ENCODE measurements at regions not wholly inside any gene's neighbourhood (a gene's known extent, or its start where the extent isn't known, plus 50 kb on each side); places are given as distances from the start of the nearest gene placed in this dataset.

- ATAC-seq = no peak
Measured at GRCh38 chr2:196318517-196319377, 147.4 kb upstream of the STK17B start.

- ATAC-seq = no peak
Measured at GRCh38 chr2:196322973-196323810, 151.8 kb upstream of the STK17B start.

- ATAC-seq = no peak
Measured at GRCh38 chr2:196324211-196324610, 152.8 kb upstream of the STK17B start.

- no peak for ATAC-seq
Measured at GRCh38 chr2:196328088-196328680, 156.8 kb upstream of the STK17B start.

DNA sequence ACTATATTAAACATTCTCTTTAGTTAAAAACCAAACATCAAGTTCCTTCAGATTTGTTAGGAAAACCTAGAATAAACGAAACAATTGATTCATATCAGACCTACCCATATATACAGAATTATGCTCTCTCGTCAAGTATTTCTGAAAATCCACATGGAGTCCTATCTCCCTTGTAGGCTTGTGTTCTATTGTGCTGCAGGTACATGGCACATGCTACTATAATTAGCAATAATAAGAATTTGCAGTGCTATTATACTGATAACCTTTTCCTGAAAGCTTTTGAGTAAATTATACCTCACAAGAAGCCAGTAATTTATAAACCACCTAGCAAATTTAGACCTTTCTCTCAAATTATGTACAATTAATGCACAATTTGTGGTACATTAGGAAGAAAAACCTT lies 158.6 kb upstream of the STK17B start:
- ATAC-seq = no peak

DNA sequence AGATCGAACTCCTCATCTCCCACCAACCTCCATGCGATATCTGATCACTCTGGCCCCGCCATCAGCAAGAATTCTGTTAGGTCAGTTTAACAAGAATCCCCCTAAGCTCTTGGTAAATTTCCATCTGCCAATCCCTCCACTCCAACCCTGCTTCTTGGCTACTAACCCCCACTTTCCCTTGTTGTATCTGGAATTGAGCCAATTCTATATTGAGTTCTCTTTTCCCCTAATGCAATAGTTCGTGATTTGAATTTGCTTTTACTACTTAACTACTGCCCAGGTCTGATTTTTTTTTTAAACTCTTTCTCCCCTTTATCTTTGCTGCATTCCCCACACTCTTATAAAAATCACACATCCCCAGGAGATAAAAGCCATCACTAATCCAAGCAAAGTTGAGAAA lies 159.3 kb upstream of the STK17B start:
- no peak for ATAC-seq

- ATAC-seq = no peak
Measured at GRCh38 chr2:196331143-196331542, 159.8 kb upstream of the STK17B start.

GRCh38 chr2:196331851-196332250 lies 160.5 kb upstream of the STK17B start:
- no peak for ATAC-seq

- ATAC-seq = peak; percentile 82 to 84
Measured at GRCh38 chr2:196333397-196333796, 162.0 kb upstream of the STK17B start.

DNA sequence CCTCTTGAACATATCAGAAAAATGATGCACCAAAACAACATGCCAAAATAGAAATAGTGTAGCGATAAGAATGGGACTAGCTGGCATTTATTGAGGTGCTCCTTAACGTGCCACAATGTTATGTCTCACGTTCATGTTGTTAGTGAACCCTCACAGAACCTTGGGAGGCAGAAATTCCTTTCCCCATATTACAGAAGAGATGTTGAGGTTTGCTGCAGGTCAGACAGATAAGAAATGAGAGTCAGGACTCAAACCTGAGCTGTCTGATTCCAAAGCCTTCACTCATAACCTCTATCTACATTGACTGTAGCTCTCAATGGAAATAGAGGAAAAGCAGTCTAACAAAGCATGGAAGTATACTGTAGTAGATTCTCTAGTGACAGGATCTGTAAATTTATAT lies 163.3 kb upstream of the STK17B start:
- ATAC-seq = no peak

DNA sequence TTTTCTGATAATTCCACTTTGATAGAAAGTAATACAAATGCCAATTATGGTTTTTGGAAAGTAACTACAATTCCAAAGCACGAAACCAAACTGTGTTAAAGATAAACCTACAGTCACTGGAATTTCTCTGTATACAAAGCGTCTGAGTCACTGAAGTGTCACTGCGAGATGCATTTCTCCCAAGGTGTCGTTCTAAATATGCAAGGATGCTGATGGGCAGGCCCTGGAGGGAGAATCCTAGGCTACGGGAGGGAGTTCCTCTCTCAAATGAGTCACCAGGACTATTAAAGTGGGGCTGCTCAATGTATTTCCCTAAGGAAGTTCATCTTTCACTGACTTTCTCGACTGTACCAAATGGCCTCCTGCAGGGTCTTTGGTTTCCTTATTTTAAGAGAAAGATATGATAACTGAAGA lies 163.8 kb upstream of the STK17B start:
- no peak for ATAC-seq

DNA sequence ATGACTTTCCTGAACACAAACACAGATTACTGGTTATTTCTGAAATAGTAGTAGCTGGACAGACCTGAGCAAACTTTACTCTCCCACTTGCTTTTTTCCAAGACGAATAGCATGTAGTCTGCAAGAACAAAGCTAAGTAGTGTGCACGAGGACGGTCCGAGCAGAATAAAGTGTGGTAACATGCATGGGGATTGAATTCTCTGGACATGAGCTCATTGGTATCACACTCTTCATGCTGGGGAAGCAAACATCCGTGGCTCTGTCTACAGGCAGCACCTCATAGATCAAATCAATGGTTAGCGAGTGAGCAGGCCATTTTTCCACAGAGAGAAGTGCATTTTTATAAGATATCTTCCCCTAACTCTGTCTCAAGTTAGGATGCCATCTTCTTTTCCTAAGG lies 164.8 kb upstream of the STK17B start:
- ATAC-seq = no peak

DNA sequence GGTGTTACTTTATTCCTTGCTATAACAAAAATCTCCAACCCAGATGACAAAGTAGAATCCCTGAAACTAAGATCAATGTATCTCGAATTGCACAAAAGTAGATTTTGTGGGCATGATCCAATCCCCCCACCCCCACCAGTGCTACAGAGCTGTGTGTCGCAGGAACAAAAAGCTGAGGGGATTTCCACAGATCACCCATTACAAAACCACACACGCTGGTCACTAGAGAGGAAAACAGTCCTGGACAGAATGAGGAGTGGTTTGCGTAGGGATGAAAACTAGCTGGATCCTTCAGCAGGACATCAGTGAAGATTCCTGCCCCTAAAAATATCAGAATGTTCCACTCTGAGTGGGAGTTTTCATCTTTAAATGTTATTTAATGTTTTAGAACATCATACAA lies 165.3 kb upstream of the STK17B start:
- ATAC-seq = no peak

- ATAC-seq = peak in 1 of 2 donors; percentile 27
Measured at GRCh38 chr2:196337208-196337953, 166.0 kb upstream of the STK17B start.

GRCh38 chr2:196338440-196338839 lies 167.1 kb upstream of the STK17B start:
- no peak for ATAC-seq

DNA sequence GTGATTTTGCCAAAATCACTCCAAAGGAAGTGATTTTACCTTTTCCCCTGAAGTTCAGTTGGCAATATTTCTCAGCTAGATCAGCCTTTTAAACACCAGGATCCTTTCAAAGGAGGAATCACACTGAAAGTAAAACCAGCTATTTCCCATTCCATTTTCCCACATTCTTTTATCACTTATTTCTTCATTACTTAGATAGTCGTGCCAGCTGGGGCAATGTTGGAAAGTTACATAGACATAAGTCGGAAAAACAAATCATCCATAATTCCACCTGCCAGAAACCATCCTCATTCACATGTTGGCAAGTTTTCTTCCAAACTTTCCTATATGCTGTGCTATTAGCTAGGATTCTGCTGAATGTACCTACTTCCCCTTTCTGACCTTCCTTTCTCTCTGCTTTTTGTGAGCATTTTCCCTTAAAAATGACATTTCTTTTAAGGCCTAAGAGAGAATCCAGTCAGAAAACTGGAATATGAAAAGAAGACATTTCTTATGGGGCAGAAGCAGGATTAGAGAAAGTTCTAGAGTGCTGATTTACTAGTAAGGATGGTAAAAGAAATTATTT lies 170.0 kb upstream of the STK17B start:
- no peak for ATAC-seq

- ATAC-seq = no peak
Measured at GRCh38 chr2:196344397-196344796, 173.0 kb upstream of the STK17B start.

DNA sequence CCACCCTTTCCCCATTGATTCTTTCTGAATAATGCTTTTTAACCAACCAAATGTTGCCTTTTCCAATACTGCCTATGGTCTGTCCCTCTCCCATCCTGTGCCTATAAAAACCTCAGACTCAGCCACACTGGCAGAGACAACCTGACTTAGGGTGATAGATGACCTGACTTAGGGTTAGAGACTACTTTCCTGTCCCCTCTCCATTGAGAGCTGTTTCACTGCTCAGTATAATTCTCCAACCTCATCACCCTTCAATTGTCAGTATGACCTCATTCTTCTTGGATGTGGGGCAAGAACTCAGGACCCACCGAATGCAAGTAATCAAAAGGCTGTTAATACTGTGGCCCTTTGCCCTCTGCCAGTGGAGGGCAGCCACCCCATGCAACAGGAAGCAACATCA lies 182.3 kb upstream of the STK17B start:
- ATAC-seq = no peak

- ATAC-seq = no peak
Measured at GRCh38 chr2:196354186-196354585, 182.8 kb upstream of the STK17B start.

DNA sequence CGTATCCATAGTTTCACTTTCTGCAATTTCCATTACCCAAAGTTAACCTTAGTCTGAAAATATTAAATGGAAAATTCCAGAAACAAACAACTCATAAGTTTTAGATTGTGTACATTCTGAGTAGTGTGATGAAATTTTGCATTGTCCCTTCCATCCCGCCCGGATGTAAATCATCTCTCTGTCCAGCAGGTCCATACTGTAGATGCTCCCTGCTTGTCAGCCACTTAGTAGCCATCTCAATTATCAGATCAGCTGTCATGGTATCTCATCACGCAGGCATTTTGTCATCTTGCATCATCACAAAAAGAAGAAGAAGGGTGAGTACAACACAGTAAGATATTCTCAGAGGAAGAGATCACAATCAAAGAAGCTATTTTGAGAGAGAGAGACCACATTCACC lies 185.0 kb upstream of the STK17B start:
- ATAC-seq = no peak

DNA sequence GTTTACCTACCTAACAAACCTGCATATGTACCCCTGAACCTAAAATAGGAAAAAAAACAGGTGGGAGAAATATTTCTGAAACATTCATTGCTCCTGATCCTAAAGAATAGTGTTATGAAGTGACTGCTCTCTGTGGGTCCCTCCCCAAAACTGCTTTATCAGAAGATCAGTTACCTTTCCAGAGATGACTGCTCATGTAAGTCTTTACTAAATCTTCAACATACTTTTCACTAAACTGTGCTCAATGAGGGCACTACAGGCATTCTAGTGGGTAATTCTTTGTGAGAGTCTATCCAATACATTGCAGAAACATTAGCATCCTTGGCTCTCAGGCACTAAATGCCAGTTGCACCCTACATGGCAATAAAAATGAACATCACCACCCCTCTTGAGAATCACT lies 189.3 kb upstream of the STK17B start:
- no peak for ATAC-seq

DNA sequence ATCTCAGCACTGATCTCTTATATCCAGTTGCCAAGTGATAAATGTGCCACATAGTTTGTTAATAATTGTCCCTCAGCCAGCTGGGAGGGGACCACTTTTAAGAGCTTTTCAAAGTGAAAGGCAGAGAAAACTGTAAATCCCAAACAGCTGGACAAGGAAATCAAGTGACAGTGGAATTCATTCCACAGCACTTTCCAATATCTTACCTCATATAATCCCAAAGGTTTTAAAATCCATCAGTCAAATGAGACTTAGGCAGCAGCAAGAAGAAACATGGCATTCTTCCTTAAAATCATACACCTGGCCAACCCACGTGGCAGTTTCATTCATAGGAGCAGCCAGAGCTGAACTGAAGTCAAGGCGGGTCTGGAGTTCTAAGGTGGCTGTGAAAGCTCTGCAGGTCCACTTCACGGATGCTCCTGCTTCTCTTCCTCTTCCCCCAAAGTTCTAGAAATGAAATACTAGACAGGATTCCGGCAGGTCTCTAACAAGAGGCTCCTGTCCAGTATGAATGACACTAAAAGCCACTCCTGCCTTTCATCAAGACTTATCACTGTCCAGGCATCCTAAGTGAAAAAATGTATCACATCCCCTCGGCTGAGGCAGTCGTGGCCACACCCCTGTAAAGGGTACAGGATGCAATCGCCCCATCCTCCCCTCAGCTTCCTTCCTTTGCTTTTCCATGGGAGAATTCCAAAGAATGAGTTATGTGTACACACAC lies 190.4 kb upstream of the STK17B start:
- no peak for ATAC-seq

Data from activated CD4-positive, CD25-positive, alpha-beta regulatory T cell treated with anti-CD3 and anti-CD28 coated beads, Interleukin-2, amount 50 U/mL, for 24 hours (primary cell).